ENCODE measurements at regions not wholly inside any gene's neighbourhood (a gene's known extent, or its start where the extent isn't known, plus 50 kb on each side); places are given as distances from the start of the nearest gene placed in this dataset.

DNA sequence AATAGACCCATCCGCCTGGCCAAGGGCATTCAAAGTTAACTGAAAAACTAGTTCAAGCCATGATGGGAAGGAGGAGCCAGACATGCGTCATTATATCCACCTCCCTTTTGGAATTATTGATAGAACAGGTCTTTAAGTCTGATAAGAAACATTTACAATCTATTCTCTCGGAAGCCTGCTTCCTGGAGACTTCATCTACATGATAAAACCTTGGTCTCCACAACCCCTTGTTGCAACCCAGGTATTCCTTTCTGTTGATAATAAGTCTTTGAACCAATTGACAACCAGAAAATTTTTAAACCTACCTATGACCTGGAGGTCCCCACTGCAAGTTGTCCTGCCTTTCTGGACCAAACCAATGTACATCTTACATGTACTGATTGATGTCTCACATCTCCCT is 451.3 kb downstream of the NAF1 start:
- DNase-seq = no peak

DNA sequence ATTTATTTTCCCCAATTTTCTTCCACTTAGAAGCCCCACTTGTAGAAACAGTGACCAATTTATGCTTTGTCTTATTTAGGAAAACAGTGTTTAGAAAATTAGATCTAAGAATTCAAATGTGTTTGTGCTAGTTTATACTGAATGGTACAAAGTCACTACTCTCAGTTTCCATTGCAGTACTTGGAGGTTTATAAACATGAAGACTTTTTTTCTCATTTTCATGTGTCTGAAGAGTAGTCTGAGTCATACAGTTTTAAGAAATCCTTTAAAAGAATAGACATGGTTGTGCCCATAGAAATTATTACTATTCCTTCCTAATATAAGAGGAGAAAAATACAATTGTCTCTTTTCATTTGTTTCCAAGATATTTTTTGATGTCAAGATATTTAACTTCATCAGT is 458.7 kb downstream of the NAF1 start:
- no peak for DNase-seq

GRCh38 chr4:162706632-162707031 is 460.1 kb downstream of the NAF1 start:
- no peak for DNase-seq

DNA sequence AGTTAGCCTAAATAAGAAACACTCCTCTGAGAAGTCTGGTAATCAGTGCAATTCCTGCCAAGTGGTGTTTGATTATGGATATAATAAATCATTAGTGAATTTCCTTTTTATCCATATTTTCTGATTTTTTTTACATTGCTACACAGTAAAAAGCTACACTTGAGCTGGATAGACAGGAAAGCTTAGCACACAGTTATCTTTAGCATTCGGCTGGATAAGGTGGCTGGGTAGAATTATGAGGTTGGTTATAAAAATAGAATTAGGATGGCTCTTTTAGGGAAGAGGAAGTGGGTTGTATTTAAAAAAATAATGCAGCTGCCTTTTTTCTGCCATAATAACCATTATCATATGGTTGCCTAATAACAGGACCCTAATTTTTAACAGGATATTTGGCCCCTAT is 460.6 kb downstream of the NAF1 start:
- DNase-seq = no peak

DNA sequence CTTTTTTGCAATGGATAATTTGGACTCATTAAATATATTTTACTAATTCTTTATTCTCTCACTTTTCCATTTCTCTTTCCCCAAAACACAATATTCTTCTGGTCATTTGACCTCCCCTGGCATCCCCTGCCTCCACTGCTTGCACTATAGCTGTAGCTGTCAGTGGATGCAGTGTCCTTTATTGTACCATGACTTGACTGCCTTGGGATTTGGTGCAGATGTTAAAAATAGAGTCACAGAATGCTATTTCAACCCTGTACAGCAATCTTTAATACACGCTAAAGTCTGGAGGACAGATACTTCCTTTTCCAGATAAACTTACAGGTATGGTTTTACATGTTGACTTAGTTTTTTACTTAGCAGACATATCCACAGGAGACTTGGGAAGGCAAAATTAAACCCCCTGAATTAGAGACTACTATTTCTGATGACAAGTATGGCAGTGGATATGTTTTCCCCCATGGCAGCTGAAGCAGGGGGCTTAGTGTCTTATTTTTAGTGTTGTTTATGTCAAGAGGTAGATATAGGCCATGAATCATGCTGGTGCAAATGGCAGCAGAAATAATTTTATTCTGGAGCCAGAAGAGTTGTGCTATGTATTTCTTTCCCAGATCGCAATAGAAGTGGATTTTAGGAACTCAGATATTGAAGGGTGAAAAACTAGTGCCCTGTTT is 461.4 kb downstream of the NAF1 start:
- no peak for DNase-seq

GRCh38 chr4:162700815-162701361 is 465.8 kb downstream of the NAF1 start:
- no peak for DNase-seq

DNA sequence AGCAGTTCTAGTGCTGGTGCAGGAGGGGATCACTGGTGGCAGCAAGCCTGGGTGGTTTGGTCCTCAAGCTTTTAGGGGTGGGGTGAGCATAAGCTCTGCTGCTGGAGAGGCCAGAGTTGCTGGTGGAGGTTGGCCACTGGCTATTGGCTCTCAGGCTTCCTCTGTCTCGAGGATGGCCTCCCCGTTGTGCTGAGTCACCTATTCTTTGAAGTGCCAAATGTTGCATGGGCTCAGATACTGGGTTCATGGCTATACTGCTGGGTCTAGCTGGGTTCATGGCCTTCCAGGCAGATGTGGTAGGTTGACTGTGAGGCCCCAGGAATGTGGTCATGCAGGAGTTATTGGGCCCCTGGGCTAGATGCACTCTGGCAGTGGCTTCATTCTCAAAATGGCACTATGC is 466.3 kb downstream of the NAF1 start:
- DNase-seq = no peak

DNA sequence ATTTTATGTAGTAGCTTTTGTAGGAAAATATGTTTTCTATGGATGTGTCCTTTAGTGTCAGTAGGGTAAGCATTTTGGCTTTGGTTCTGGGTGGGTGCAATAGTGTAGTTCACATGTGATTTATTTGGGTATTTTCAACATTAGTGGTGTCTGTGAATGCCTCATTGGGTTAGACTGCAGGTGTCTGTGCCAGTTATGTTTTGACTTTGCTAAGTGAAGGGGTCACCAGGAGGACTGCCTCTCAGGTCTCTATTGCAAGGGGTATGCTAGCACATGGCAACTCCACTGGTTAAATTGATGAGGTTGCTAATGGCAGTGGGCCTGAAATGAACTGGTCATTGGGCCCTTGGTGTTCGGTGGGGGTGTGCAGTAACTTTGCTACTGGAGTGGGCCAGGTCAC is 467.1 kb downstream of the NAF1 start:
- DNase-seq = no peak

DNA sequence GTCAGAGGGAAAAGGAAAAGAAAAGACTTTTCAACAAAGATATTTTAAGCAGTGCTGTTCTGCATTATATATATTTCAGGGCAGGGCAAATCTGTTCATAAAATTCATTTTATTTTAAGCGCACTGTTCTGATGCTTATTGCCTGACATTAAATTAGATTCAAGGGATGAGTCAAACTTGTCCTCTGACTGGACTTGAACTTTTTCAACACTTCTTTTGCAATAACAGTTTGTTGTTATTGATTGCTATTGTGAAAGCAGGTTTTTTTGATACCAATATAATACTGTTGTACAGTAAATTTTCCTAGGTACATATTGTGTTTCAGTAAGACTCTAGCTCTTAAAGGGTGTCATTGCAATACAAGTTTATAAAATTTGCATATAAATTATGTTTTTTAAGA is 481.3 kb downstream of the NAF1 start:
- DNase-seq = no peak

DNA sequence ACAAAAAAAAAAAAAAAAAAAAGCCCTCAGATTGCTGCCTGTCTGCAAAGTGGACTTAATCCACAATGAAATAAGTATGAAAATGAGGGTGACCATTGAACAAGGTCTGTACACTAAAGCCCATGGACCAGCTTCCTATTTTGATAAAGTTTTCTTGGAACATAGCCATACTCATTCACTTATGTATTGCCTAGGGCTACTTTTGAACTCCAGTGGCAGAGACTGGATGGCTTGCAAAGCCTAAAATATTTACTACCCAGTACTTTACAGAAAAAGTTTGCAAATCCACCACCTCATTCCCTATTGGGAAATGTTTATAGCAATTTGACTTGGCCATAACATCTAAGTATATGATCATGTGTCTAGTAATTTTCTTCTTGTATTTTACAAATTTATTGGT is 481.7 kb downstream of the NAF1 start:
- no peak for DNase-seq

- DNase-seq = no peak
Measured at GRCh38 chr4:162684371-162684700, 482.4 kb downstream of the NAF1 start.

GRCh38 chr4:162683659-162684370 is 482.9 kb downstream of the NAF1 start:
- no peak for DNase-seq

DNA sequence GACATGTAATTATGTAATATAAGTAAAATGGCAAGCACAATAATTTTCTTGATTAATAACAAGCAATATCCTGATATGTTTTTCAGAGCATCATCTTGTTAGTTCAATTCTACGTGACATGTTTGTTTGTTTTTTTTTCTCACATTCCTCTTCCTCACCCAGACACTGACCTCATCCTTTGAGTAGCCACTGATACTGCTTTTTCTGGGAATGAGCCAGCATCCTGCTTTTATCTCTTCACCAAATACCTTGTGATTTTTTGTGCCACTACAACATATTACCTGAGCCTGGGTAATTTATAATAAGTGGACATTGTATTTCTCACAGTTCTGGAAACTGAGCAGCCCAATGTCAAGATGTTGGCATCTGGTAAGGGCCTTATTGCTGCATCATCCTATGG is 484.0 kb downstream of the NAF1 start:
- DNase-seq = no peak

GRCh38 chr4:162681212-162681611 is 485.5 kb downstream of the NAF1 start:
- no peak for DNase-seq

GRCh38 chr4:162675661-162676060 is 491.0 kb downstream of the NAF1 start:
- no peak for DNase-seq

DNA sequence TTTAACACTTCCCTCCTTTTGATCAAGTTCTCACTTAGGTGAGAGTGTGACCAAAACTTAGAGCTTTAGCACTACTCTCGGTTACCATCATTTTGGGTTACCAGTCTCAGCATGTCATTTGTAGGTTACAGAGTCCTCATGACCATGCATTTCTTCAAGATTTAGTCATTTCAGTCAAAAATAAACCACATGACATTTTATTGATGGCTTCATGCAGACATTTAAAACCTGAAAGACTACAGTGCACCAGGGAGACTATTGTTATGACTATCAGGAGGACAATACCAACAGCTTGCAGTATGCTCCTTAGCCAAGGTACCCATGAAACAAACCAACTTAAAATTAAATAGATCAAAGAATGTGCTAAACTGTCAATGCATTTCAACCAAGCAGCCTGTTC is 498.1 kb upstream of the FSTL5 start:
- no peak for DNase-seq

- DNase-seq = no peak
Measured at GRCh38 chr4:162659716-162660115, 495.9 kb upstream of the FSTL5 start.

DNA sequence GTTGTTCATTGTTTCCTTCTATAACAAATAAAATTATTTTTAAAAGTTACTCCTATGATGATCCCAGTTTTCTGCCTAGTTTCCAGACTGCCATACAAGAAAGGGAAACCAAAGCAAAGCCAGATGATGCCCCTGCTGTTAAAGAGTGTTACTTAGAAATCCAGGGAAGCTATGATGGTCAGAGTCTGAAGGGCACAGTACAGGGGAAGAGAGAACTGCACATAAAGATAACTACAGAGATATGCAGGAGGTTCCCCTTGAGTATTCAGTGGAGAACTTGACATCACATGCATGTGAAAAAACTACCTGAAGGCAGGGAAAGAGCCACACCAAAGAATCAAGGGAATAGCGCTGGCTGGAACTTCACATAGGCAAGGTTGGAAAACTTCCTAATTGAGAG is 494.2 kb upstream of the FSTL5 start:
- DNase-seq = no peak

- no peak for DNase-seq
Measured at GRCh38 chr4:162650166-162650565, 486.4 kb upstream of the FSTL5 start.

- no peak for DNase-seq
Measured at GRCh38 chr4:162645381-162645780, 481.6 kb upstream of the FSTL5 start.

DNA sequence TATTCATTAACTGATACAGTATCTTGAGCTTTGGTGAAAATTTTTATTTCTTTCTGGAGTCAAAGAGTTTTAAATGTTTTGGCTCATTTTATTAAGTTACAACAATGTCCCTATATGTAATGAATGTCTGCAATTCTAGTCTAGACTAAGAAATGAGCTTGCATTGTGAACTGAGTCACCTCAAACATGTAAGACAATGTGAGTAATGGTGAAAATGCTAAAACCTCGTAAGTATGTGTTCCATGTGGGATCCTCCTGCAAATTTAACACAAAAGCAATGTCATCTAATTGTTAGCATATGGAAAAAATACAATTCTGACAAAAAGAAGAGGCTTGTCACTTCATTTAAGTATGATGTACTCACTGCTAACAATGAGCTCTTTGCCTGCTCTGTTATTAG is 480.5 kb upstream of the FSTL5 start:
- DNase-seq = no peak

DNA sequence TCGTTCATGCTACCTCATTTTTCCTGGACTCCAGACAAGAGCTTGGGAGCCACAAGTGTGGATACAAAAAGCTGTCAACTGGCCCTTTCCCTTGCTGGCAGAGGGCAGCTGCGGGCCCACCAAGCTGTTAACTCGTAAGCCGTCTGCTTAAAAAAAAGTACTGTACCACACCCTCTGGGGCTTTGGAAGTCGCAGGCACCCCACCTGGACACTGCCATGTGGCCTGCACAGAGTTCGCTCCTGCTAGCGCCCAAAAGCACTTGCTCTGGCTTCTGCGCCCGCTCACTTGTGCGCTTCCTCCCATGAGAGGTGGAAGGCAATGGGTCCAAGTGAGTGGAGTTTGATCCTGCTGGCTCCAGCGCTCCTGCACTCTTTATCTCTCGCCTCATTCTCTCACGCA is 476.4 kb upstream of the FSTL5 start:
- no peak for DNase-seq

GRCh38 chr4:162634390-162634789 is 470.6 kb upstream of the FSTL5 start:
- no peak for DNase-seq

DNA sequence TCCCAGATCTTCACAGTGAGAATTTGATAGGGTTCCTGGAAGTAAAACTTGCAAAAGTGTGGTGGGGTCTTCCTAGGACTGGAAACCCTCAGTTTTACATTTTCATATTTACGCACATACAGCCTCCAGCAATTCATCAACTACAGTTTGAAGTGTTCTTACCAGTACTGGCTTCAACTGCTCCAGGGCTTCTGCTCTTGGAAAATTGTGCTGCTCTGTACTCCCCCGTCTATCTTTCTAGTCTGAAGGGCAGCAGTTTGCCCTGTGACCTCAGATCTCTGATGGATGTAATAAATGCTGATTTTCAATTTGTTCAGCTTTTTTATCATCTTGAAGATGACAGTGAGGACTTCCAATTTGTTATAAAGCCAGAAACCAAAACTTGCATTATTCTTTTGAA is 458.9 kb upstream of the FSTL5 start:
- no peak for DNase-seq

GRCh38 chr4:162610116-162610515 is 446.3 kb upstream of the FSTL5 start:
- no peak for DNase-seq
